SKM-1 (cell line): ENCODE measurements at regions not wholly inside any gene's neighbourhood (a gene's known extent, or its start where the extent isn't known, plus 50 kb on each side); places are given as distances from the start of the nearest gene placed in this dataset.

Experiments
- DNase-seq: peaks from one replicate; lab custom pipeline; 2025; ENCODE audit not compliant: unreplicated experiment; lab: John Stamatoyannopoulos, UW

DNA sequence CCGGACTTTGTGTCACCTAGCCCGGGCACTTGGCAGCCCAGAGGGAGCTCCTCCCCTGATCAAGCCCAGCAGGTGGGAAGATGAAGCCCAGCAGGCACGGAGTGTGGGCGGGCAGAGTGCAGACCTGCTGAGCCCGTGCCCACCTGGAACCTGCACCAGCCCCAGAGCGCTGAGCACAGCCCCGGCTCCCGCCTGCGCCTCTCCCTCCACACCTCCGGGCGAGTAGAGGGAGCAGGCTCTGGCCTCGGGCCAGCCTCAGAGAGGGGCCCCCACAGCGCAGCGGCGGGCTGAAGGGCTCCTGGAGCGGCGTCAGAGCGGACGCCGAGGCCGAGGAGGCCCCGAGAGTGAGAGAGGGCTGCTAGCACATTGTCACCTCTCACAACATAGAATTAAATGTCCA is 257.7 kb downstream of the VGLL3 start:
- no peak for DNase-seq

DNA sequence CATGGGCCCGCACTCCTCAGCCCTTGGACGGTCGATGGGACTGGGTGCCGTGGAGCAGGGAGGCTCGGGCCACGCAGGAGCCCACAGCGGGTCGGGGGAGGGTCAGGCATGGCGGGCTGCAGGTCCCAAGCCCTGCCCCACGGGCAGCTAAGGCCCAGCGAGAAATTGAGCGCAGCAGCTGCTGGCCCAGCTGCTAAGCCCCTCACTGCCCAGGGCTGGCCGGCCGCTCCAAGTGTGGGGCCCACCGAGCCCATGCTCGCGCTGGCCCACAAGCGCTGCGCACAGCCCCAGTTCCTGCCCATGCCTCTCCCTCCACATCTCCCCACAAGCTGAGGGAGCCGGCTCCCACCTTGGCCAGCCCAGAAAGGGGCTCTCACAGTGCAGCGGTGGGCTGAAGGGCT is 259.4 kb downstream of the VGLL3 start:
- DNase-seq, result no peak

DNA sequence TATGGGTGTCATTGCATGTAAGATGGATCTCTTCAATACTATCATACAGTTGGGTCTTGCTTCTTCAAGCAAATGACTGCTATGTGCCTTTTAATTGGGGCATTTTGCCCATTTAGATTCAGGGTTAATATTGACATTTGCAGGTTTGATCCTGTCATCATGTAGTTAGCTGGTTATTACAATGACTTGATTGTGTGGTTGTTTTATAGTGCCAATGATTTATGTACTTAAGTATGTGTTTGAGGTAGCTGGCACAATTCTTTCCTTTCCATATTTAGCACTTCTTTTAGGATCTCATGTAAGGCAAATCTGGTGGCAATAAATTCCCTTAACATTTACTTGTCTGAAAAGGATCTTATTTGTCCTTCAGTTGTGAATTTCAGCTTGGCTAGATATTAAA is 267.5 kb downstream of the VGLL3 start:
- no peak for DNase-seq

DNA sequence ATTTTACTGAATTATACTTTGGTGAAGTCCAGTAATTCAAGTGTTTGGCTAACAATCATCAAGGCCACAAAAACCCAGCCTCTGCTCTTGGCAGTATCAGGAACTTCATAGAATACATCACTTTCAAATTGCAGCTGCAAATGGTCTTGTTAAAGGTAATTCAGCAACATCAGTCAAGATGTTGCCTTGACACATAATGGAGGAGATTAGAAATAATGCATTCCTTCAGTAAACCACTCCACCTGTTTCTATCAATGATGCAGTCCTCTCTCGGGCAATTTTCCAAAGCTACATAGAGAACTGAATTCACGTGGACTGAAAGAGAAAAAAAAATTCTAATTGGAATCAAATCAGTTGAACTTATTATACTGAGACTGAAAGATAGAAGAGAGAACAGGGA is 279.3 kb downstream of the VGLL3 start:
- no peak for DNase-seq

DNA sequence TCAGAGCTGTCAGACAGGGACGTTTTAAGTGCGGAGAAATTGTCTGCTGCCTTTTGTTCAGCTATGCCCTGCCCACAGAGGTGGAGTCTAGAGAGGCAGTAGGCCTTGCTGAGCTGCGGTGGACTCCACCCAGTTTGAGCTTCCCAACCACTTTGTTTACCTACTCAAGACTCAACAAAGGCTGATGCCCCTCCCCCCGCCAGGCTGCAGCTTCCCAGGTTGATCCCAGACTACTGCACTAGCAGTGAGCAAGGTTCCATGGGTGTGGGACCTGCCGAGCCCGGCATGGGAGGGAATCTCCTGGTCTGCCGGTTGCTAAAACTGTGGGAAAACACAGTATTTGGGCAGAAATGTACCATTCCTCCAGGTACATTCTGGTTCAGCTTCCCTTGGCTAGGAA is 282.1 kb downstream of the VGLL3 start:
- DNase-seq, result no peak

DNA sequence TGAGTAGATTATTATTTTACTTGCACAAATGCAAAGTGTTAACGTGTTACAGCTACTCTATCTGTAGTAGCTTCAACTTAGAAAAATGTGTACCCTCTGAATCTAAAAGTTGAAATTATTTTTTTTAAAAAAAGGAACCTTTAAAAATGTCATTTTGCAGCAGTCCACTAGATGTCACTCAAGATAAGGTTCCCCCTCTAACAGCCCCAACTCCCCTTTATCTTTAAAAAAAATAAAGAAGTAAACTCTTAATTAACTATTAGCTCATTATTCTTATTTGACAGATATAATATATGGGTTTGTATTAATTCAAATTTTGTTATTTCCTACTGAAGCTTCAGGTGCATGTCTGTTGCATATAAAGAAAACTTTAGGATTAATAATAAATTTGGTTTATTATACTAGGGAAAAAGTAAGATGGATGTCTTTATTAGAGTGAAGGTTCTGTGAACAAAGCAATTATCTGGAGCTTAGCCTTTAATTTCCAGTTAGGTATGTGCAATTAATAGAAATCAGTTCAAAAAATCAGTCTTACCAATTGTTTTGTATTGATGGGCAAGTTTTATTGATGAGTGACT is 288.5 kb downstream of the VGLL3 start:
- peak; percentile 3 for DNase-seq

DNA sequence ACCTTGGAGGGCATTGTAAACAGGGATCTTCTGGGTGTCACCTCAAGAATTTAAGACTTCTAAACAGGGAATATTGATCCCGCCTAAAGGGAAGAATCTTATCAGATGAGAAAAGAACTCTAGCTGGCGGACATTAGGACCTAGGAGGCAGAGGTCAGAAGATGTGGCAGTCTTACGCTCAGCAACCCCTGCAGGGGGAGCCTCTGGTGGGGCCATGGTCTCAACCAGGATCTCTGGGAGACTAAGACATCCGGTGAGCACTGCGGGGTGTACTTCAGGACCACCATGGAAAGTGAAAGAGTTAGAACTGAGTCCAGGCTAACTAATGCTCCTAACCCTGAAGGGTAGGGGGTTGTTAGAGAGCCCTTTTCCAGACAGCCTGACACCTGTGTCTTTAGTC is 295.2 kb downstream of the VGLL3 start:
- no peak for DNase-seq

DNA sequence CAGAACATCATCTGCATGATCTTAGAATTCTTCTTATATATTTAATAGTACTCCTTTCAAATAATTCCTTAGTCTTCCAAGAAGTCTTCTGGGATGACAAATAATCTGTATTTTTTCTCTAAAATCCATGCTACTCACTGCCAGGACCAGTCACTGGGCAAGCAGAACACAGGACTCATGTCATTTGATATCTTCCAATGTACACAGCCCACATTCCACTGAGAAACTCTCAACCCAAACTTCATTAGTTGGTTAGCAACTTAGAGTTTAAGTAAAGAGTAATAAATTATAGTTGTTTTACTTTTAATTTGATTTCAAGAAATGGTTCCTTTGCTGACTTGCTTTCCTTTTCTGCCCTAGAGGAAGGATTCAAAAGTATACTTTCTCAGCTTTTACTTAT is 317.0 kb downstream of the VGLL3 start:
- DNase-seq, result no peak

DNA sequence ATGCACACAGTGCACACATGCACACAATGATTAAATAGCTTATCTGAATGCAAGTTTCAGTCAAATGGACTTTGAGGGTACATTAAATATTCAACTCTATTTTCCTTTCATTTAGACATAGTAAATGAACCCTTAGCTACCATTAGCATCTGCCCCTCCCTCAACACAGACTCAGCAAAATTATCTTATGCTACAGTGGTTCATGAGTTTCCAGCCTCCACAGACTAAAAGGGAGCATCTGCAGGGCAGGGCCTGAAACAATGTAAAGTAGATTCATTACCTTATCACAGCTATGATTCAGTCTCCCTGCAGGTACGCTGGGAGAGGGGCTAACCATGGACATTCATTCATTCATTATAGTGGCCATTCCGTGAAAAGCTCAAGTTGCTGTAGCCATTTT is 329.1 kb downstream of the VGLL3 start:
- DNase-seq, result no peak

DNA sequence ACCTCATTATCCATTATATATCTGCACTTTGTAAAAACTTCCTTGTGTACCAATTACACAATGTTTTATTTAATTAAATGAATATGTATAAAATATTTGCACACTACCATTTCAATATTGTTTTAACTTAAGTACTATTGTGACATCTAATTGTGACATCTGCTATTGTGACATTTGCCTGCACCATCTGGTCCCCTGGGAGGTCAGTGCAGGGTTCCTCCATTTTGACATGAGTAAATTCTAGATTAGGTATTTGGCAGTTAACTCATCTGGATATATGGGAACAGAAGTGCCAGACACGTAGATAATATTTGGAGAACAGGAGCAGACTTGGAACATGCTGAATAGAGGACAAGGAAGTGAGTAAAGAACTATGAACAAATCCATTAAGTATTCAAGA is 332.1 kb downstream of the VGLL3 start:
- DNase-seq, result no peak

DNA sequence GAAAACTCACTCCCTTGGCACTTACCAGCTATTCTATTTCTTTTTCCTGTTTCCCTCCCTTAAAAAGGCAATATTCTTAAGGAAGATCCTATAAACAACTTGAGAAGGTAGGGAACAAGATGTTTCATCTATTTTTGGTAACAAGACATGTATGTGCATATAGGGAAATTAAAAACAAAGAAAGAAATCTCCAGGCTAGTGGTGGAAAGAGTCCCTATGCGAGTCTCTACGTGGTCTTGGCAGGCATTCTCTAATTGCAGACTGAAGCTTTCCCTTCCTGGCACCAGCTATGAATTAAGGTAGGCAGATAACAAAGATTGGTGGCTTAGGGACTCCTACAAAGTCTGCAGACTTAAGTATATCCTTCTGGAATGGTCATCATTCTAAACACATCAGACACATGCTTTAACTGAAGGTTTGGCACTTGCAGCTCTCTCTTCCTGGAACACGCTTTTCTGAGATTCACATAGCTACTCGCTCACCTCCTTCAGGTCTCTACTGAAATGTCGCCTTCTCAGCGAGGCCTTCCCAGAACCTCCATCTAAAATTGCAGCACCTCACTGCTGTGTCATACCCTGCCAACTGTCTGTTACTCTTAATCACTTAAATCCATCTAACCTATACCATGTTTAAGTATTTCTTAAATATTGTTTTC is 336.0 kb downstream of the VGLL3 start:
- DNase-seq, result no peak

DNA sequence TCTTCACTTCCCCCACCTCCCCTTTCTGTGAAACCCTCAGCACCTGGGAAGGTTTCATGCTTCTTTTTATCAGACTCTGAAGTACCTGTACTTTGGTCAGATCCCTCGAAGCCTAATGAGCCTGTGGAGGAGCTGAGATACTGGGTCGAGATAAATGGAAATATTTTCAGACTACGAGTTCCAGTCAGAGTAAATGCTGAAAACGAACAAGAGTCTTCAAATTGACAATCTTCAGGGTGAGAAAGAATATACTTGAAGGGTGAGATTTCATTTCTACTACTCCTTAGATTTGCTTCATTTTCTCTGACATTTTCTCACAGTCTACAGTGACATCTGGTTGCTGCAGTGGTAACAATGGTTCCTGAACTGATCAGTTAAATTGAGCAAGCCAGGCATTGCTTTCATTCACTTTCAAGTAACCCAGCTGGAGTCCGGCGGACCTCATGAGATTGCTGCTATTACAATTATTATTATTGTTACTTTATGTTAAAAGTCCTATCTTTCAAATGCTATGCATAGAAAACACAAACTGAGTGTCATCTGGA is 337.2 kb downstream of the VGLL3 start:
- DNase-seq, result no peak

DNA sequence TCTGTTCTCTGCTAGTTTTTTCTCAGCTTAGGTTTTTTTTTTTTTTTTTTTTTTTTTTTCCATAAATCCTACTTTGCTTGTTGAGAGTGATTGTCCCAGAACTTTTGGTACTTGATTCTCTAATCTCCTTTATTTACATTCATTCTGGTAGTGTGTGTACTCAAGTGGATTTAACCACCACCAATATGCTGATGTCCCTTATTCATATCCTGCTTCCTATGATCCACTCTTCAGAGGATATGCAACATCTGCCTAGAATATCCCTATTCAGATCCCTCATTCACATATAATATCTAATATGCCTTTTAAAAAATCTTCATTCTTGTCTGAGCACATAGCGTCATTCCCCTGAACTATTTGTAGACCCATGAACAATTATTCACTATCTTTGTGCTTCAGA is 342.9 kb downstream of the VGLL3 start:
- DNase-seq, result no peak

DNA sequence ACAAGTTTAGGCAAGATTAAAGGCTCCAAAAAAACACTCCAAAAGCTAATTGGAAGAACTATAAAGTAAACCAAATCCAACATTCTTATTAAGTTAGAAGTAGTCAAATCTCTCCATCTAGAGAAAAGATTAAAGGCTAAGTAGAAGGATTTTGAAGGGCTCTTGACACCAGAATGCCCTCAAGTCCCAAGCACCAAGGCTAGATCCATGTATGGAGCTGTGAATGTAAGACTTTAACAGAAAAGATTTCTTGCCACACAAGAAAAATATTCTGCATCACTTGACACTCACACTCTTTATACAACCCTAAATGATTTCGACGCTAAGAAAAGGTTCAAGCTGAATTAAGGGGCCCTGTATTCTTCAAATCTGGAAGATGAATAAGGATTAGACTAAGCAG is 345.2 kb downstream of the VGLL3 start:
- DNase-seq, result no peak

DNA sequence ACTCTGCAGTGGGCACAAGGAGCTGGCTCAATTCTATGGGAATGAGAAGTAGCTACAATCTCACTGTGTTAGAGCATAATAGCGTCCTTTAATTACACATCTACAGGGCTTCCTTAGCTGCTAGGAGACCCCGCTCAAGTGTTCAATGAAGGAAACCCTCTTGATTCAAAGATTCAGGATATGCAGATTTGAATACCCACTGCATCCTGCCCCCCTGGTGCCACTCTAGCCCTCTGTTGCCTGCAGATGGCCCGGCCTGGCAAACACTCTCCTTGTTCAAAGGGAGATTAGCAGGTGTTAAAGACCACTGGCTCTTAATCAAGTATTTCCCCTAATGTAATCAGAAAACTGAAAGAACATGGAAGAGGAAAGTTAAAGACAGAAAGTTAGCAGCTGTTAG is 356.6 kb downstream of the VGLL3 start:
- DNase-seq, result no peak

DNA sequence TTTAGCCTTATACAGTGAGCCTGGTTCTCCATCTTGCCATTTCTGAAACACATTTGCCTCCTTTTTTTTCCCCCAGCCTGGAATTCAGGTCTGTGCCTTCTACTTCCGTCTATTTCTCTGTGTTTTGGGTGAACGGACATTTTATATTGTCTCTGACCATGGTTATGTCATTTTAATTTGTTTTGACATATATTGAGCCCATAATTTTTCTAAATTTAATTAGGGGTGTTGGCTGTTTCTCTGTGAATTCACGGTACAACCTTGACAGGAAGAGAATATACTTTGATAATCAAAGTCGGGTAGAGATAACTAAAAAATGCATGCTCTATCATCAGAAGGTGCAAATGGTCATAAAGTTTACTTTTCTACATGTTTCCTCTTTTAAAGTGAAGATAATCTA is 361.4 kb downstream of the VGLL3 start:
- DNase-seq, result no peak

DNA sequence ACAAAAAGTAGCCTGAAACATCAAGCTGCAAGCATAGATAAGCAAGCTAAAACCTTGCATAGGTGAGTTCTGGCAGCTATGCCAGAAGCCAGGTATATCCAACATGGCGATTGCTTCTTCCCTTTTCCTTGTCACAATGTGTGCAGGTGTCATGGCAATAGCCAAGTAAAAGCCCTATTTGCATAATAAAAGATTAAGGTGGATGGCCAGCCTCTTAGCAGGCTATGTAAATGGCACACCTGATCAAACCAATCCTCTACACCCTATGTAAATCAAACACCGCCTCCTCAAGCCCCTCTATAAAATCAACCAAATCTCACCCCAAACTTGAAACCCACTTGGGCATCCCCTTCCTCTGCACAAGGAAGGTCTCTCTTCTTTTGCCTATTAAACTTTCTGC is 366.8 kb downstream of the VGLL3 start:
- no peak for DNase-seq

DNA sequence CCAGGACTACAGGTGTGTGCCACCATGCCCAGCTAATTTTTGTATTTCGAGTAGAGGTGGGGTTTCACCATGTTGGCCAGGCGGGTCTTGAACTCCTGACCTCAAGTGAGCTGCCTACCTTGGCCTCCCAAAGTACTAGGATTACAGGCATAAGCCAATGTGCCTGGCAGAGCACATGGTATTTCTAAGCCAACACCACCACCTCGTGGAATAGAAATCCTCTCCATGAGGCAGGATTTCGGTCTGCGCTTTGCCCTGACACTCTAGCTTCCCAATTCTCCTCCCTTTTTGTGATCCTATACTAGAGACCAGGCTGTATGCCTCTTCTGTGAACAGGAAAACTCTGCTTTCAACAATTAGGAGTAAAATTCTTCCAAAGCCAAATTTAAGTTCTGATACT is 372.2 kb downstream of the VGLL3 start:
- DNase-seq, result no peak

DNA sequence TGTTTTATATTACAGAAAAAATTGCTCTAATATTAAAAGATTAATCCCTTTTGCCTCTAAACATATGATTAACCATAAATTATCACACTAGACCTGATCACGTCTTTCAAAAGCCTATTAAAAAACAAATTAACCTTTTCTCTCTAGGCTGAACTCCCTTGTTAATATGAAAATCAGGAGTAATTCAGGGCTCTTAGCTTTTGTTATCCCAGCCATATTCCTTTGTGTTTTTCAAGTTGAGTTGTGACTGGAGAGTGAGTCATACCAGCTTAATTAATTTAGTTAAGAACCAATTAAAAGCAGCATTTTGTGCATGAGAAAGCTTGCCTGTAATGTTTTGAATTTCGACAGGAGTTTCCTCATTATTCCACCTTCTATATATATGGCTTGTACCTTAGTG is 385.8 kb downstream of the VGLL3 start:
- no peak for DNase-seq

DNA sequence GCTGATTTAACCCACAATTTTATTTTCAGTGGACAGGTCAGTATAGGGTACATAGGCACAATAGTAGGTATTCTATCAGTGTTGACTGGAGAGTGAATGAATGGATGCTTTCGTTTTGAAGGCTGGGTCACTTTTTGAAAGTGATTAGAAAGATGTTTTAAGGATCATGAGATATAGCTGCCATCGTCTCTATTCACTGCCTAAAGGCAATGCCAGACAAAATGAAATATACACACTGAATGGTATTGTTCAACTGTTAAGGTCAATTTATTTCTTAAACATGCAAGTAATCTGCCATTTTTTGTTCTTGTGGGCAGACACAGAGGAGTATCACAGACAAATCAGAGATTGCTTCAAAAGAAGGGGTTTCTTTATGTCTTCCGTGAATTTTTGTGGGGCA is 395.3 kb downstream of the VGLL3 start:
- no peak for DNase-seq

DNA sequence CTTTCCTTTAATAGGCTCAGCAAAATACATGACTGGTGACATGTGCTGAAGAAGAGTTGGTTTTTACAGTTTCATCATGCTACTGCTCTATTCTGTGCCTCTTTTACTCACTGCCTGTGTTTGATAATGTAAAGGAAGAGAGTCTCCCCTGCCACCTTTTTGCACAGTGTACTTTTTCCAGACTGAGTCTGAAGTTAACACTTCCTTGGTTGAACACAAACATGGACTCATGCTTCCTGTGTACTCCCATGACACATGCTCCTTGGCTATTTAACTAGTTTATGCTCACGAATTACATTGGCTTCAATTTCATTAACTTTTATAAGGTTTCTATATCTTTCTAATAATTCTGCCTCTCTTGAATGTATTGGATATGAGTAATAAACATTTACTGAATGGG is 396.1 kb downstream of the VGLL3 start:
- no peak for DNase-seq

DNA sequence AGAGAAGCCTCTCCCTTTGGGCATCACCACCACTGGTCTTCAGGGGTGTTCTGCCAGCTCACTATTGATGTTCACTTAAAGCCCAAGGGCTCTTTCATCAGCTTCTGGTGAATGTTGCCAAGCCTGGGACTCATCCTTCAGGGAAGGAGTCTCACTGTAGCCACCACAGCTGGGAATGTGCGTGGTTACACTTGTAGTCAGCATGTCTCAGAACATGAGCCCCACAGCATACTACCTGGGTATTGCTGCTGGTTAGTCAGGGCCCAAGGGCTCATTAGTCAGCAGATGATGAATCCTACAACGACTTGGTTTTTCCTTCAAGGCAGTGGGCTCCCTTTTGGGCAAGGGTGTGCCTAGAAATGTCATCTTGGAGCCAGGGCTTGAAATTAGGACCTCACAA is 412.9 kb downstream of the VGLL3 start:
- DNase-seq, result no peak

DNA sequence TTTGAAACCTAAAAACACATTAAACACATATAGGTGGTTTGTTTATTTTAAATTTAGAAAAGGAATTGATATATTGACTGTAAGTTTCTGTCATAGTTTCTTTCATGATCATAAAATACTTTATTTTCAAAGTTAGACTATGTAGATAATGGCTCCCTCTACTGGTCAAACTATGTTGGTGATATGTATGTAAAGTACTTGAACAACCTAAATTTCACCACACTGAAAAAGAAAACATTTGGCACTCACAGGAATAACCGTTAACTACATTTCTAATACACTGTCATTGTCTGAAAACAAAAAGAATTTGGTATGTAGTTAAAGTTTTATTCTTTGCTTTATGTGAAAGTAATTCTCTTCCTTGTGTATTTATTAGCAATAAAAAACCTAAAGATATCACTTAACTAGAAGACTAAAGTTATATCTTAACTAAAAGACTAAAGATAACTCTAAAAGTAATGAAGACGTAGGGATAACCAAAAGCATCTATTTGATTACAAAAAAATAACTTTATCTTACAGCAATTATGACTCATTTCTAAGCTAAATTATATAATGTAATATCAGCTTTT is 427.5 kb downstream of the VGLL3 start:
- DNase-seq, result peak; percentile 46
